CD4-positive, CD25-positive, alpha-beta regulatory T cell (primary cell): ENCODE measurements at regions not wholly inside any gene's neighbourhood (a gene's known extent, or its start where the extent isn't known, plus 50 kb on each side); places are given as distances from the start of the nearest gene placed in this dataset.

Experiments
- ATAC-seq, 2 donors: fragments of 150-1000 bp; cut with Tn5 transposase; one replicate each; pipeline ENCODE4 v1.10.0; 2021; ENCODE audit warnings: low read depth in 2 of 2, moderate number of reproducible peaks in 2 of 2, moderate library complexity in 1 of 2
- DNase-seq, 3 donors: peaks; one replicate each; pipeline versions ENCODE4 v3.0.0 to v3.0.0-alpha.2; 2012 to 2022; ENCODE audit warnings: mixed read lengths in 1 of 3
- H3K27ac ChIP-seq: one replicate; pipeline ENCODE4 v1.7.0; 2013; ENCODE audit warnings: mild to moderate bottlenecking, low read length; ENCODE audit not compliant: insufficient read depth, poor library complexity, severe bottlenecking
- H3K27me3 ChIP-seq: one replicate; pipeline ENCODE4 v1.7.0; 2013; ENCODE audit warnings: low read length; ENCODE audit not compliant: control insufficient read depth, insufficient read depth
- H3K36me3 ChIP-seq: one replicate; pipeline ENCODE4 v1.7.0; 2013; ENCODE audit warnings: mild to moderate bottlenecking, low read length, moderate library complexity; ENCODE audit not compliant: control insufficient read depth, insufficient read depth
- H3K4me1 ChIP-seq: 2 replicates; pipeline ENCODE4 v1.7.0; 2013; ENCODE audit warnings: mild to moderate bottlenecking, low read length; ENCODE audit not compliant: insufficient read depth, control insufficient read depth, poor library complexity, severe bottlenecking
- H3K4me3 ChIP-seq: one replicate; pipeline ENCODE4 v1.7.0; 2013; ENCODE audit warnings: low read depth, mild to moderate bottlenecking, low read length, moderate library complexity
- H3K9me3 ChIP-seq, 2 experiments: 1 replicate in 1 of 2; 2 replicates in 1 of 2; pipeline ENCODE4 v1.7.0; 2013; ENCODE audit warnings: low read length in 2 of 2, mild to moderate bottlenecking in 1 of 2, moderate library complexity in 1 of 2; ENCODE audit not compliant: control insufficient read depth in 2 of 2
- H3K27ac Mint-ChIP-seq, 3 donors: one replicate each; pipeline ENCODE4 v1.8.0; 2020 to 2022; ENCODE audit warnings: mild to moderate bottlenecking in 3 of 3, mixed read lengths in 3 of 3, moderate library complexity in 2 of 3
- H3K27me3 Mint-ChIP-seq: one replicate; pipeline ENCODE4 v1.8.0; 2022; ENCODE audit warnings: mild to moderate bottlenecking, mixed read lengths
- H3K36me3 Mint-ChIP-seq: one replicate; pipeline ENCODE4 v1.8.0; 2020; ENCODE audit warnings: mixed read lengths
- H3K4me1 Mint-ChIP-seq, 4 donors: one replicate each; pipeline ENCODE4 v1.8.0; 2020 to 2022; ENCODE audit warnings: mixed read lengths in 4 of 4, mild to moderate bottlenecking in 1 of 4
- H3K4me3 Mint-ChIP-seq, 4 donors: one replicate each; pipeline ENCODE4 v1.8.0; 2020 to 2022; ENCODE audit warnings: mild to moderate bottlenecking in 4 of 4, mixed read lengths in 4 of 4, moderate library complexity in 3 of 4
- H3K9me3 Mint-ChIP-seq, 7 donors: one replicate each; pipeline ENCODE4 v1.8.0; 2020 to 2022; ENCODE audit warnings: mixed read lengths in 7 of 7, mild to moderate bottlenecking in 3 of 7, moderate library complexity in 2 of 7

DNA sequence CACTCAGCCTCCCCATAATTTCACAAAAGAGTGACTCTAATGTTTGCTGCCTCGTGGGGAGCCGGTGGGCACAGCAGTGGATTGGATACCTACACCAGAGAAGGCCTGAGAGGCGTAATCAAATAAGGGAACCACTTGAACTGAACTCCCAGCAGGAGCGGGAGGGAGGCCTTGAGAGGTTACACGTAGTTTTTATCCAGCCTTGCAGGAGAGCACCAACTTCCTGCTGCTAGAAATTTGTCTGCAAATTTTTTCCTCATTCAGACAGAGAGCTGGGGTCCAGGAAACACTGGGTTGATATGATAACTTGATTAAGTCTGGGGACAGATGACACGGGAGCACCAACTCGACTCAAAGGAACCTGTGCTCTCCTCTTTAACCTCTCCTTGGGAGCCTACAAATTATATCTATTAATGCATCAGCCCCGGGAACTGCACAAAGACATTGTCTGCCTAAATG, 69.8 kb downstream of the HES1 start:
- Histone ChIP-seq H3K4me1 (peaks cover 11% of the 10 kb centered on the region), H3K9me3 (no peaks in the 10 kb centered on the region), H3K36me3 (no peaks in the 10 kb centered on the region), H3K4me3 (no peak overlapping the region), H3K27me3 (peaks cover 19% of the 10 kb centered on the region), H3K27ac (no peak overlapping the region)
- Mint-ChIP-seq H3K9me3 (no peaks in the 10 kb centered on the region), H3K27me3 (peaks cover 58% of the 10 kb centered on the region), H3K4me1 (peaks cover 5 to 24% (median 12%) of the 10 kb centered on the region in 4 donors), H3K36me3 (peaks cover 3% of the 10 kb centered on the region), H3K27ac (no peak overlapping the region), H3K4me3 (no peak overlapping the region)
- no peak for DNase-seq
- no peak for ATAC-seq

DNA sequence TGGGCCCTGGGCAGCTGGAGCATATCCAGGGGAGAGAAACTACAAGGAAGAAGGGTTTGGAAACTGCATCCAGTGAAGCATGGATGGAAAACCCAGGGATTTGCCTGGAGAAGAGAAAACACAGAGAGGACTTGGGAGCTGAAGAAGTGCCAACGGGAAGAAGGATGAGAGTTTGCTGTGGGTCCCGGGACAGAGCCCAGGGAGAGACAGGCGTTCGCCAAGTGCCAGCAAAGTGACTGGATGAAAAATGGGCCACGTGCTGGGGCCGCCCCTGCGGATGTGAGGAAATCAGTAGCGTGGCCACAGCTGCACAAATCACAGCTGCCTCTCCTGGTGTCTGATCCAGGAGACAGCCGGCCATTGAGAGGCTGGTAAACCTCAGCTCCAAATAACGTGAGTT, 70.4 kb downstream of the HES1 start:
- no peak for DNase-seq

DNA sequence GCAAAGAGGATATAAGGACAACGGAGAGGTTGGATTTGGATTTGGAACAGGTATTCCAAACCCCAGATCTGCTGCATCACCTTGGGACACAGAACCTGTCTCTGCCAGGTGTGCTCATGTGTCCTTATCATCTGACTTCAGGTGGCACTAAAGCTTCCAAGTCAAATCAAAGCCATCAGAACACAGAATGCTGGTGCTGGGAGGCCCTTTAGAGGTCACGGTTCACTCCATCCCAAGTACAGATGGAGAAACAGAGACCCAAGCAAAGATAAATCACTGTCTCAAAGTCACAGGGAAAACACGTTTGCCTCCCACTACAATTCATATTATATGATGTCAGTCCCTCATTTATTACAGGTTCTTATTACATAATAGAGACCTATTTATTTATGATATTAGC, 72.8 kb downstream of the HES1 start:
- Histone ChIP-seq H3K27me3 (peaks cover 8% of the 10 kb centered on the region), H3K4me3 (no peak overlapping the region), H3K27ac (no peak overlapping the region), H3K9me3 (no peaks in the 10 kb centered on the region), H3K4me1 (peaks cover 5% of the 10 kb centered on the region), H3K36me3 (no peaks in the 10 kb centered on the region)
- H3K9me3 Mint-ChIP-seq = peaks cover 0 to 2% (median 0%) of the 10 kb centered on the region in 7 donors
- H3K4me3 Mint-ChIP-seq = no peak overlapping the region
- H3K4me1 Mint-ChIP-seq = peaks cover 0 to 11% (median 7%) of the 10 kb centered on the region in 4 donors
- ATAC-seq = no peak
- DNase-seq = no peak
- no peaks in the 10 kb centered on the region for H3K36me3 Mint-ChIP-seq
- peaks cover 54% of the 10 kb centered on the region for H3K27me3 Mint-ChIP-seq
- H3K27ac Mint-ChIP-seq = no peak overlapping the region

More for the DNA sequence above, 70.4 kb downstream of the HES1 start:
- Histone ChIP-seq H3K36me3 (no peaks in the 10 kb centered on the region), H3K27me3 (peaks cover 21% of the 10 kb centered on the region), H3K9me3 (no peaks in the 10 kb centered on the region), H3K4me3 (no peak overlapping the region), H3K4me1 (peaks cover 11% of the 10 kb centered on the region), H3K27ac (no peak overlapping the region)
- Mint-ChIP-seq H3K27me3 (peaks cover 62% of the 10 kb centered on the region), H3K9me3 (no peaks in the 10 kb centered on the region), H3K4me3 (no peak overlapping the region), H3K4me1 (peaks cover 5 to 24% (median 12%) of the 10 kb centered on the region in 4 donors), H3K36me3 (peaks cover 3% of the 10 kb centered on the region), H3K27ac (no peak overlapping the region)
- no peak for ATAC-seq

DNA sequence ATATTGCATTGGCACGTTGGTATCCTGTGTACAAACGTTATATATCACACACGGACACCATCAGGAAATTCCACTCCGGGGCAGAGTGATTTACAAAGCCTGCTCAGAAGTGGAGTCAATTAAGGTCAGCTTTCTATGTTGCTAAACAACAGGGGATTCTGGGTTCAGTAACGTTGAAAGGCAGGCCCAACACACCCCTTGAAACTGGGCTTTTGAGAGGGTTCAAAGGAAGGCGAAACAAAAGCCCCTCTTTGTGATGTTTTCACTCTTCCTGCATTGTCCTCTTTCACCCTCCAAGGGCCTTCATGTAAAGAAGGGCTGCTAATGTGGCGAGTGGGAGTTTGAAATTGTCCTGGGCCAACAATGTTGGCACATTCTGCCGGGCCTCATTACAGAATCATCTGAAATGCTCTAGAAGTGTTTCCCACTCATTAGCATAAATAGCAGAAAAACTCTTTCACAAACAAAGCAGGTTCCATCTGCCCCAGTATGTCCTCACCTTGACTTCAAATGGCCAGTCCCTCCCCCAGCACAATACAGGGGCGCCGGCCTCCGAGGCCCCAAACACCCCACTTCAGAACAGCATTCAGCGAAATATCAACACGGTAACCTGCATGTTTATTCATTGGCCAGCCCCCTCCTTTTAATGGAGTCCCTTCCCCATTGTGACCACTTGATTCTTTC, 76.4 kb downstream of the HES1 start:
- Histone ChIP-seq H3K4me3 (no peak overlapping the region), H3K27me3 (peaks cover 4% of the 10 kb centered on the region), H3K9me3 (no peaks in the 10 kb centered on the region), H3K27ac (no peak overlapping the region), H3K4me1 (no peaks in the 10 kb centered on the region), H3K36me3 (no peaks in the 10 kb centered on the region)
- Mint-ChIP-seq H3K27ac (no peak overlapping the region), H3K36me3 (no peaks in the 10 kb centered on the region), H3K4me3 (no peak overlapping the region), H3K4me1 (no peaks in the 10 kb centered on the region), H3K27me3 (peaks cover 58% of the 10 kb centered on the region), H3K9me3 (peaks cover 0 to 3% (median 0%) of the 10 kb centered on the region in 7 donors)
- DNase-seq = no peak
- ATAC-seq = no peak

DNA sequence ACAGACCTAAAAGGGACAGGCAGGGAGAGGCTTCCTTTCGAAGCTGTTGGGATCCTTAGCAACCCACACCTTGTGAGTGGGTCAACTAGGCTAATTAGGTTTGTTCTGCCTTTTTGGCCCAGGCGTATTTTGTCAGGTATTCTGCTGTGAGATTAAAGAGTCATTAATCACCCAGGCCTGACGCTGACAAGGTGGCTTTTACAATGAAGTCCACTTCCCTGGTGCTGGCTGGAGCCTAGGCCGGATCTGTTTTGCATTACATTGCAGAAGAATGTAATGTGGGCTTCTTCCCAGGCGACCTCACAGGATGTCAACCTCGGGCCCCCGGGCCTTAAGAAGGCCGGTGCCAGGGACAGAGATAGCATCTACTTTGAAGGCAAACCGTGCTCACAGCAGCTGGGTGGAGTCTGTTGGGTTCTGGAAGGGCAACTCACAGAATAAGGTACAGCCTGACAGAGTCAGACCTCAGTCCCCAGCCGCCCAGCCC, 76.9 kb downstream of the HES1 start:
- Histone ChIP-seq H3K36me3 (no peaks in the 10 kb centered on the region), H3K4me1 (no peaks in the 10 kb centered on the region), H3K4me3 (no peak overlapping the region), H3K9me3 (no peaks in the 10 kb centered on the region), H3K27me3 (peaks cover 4% of the 10 kb centered on the region), H3K27ac (no peak overlapping the region)
- Mint-ChIP-seq H3K9me3 (peaks cover 0 to 3% (median 0%) of the 10 kb centered on the region in 7 donors), H3K36me3 (no peaks in the 10 kb centered on the region), H3K4me1 (no peaks in the 10 kb centered on the region), H3K27me3 (peaks cover 59% of the 10 kb centered on the region), H3K27ac (no peak overlapping the region), H3K4me3 (no peak overlapping the region)
- no peak for ATAC-seq
- no peak for DNase-seq

GRCh38 chr3:194215392-194215791, 79.4 kb downstream of the HES1 start:
- Histone ChIP-seq H3K9me3 (no peaks in the 10 kb centered on the region), H3K4me3 (no peak overlapping the region), H3K27ac (no peak overlapping the region), H3K4me1 (no peaks in the 10 kb centered on the region), H3K27me3 (peaks cover 4% of the 10 kb centered on the region), H3K36me3 (no peaks in the 10 kb centered on the region)
- DNase-seq (no peak), ATAC-seq (no peak)
- no peak overlapping the region for H3K4me3 Mint-ChIP-seq
- no peaks in the 10 kb centered on the region for H3K4me1 Mint-ChIP-seq
- peaks cover 52% of the 10 kb centered on the region for H3K27me3 Mint-ChIP-seq
- H3K27ac Mint-ChIP-seq = no peak overlapping the region
- H3K36me3 Mint-ChIP-seq = no peaks in the 10 kb centered on the region
- H3K9me3 Mint-ChIP-seq = peaks cover 0 to 5% (median 0%) of the 10 kb centered on the region in 7 donors

DNA sequence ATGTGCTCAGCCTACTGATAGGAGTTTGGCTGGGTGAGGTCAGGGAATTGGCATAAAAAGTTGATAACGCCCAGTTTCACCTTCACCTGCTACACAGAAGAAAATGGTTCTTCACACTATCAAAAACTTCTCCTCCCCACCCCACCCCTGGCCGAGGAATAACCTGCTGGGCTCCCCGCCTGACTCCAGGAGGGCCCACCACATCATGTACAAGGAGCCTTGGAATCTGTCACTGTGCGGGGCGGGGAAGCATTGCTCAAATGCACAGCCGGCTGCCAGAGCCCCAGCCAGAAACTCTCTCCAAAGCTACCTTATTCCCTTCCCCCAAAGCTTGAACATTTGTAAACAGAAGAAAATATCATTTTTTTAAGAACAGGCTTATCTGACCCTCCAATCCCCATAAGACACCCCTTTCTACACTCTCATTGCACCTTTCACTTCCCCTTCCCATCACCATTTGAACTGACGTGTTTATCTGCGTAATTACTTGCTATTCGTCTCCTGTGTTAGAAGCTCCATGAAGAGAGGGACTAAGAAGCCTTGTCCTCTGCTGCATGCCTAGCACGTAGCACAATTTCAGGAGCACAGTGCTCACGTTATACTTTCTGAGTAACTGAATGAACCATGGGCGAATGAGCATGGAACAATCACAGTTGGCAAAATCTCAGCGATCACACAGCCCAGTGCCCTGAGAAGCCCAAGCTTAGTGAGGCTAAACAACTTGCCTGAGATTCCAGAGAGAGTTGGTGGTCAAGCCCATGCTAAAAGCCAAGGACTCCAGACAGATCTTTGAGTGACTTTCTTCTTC, 82.9 kb downstream of the HES1 start:
- Mint-ChIP-seq H3K4me3 (no peak overlapping the region), H3K27me3 (peaks cover 66% of the 10 kb centered on the region), H3K4me1 (no peaks in the 10 kb centered on the region), H3K27ac (no peak overlapping the region), H3K36me3 (no peaks in the 10 kb centered on the region), H3K9me3 (peaks cover 0 to 3% (median 0%) of the 10 kb centered on the region in 7 donors)
- Histone ChIP-seq H3K4me3 (no peak overlapping the region), H3K9me3 (no peaks in the 10 kb centered on the region), H3K36me3 (no peaks in the 10 kb centered on the region), H3K4me1 (no peaks in the 10 kb centered on the region), H3K27ac (no peak overlapping the region), H3K27me3 (peaks cover 13% of the 10 kb centered on the region)
- ATAC-seq (no peak), DNase-seq (no peak)
